SK-N-SH treated with all-trans-retinoic acid at 6 μM for 48 hours (cell line): ENCODE measurements at regions not wholly inside any gene's neighbourhood (a gene's known extent, or its start where the extent isn't known, plus 50 kb on each side); places are given as distances from the start of the nearest gene placed in this dataset.

ENCODE experiments used
- ATAC-seq: fragments of 200-7000 bp; cut with Tn5 transposase; 3 replicates; pipeline ENCODE4 v1.9.1; 2020; ENCODE audit warnings: mild to moderate bottlenecking, moderate library complexity
- ARNTL ChIP-seq: fragments of 450-650 bp; formaldehyde crosslinking; IDR thresholded peaks from 2 replicates; pipeline ENCODE4 v1.5.0; 2020; ENCODE audit warnings: low read depth, mild to moderate bottlenecking, moderate library complexity, borderline replicate concordance
- BACH2 ChIP-seq: fragments of 250-450 bp; sonication (Bioruptor Pico); IDR thresholded peaks from 2 replicates; pipeline ENCODE4 v1.9.0; 2021; ENCODE audit warnings: mild to moderate bottlenecking, borderline replicate concordance
- CREB5 ChIP-seq: fragments of 250-450 bp; sonication (Bioruptor Pico); IDR thresholded peaks from 2 replicates; pipeline ENCODE4 v1.5.1; 2020; ENCODE audit warnings: low read depth, mild to moderate bottlenecking, moderate library complexity
- CSDC2 ChIP-seq: fragments of 250-450 bp; sonication (Bioruptor Pico); IDR thresholded peaks from 2 replicates; pipeline ENCODE4 v1.5.0; 2020; ENCODE audit warnings: mild to moderate bottlenecking, moderate library complexity
- CSRNP3 ChIP-seq: fragments of 250-450 bp; sonication (Bioruptor Pico); IDR thresholded peaks from 2 replicates; pipeline ENCODE4 v1.5.1; 2021; ENCODE audit warnings: mild to moderate bottlenecking, moderate library complexity
- GLIS3 ChIP-seq: fragments of 250-450 bp; sonication (Bioruptor Pico); IDR thresholded peaks from 2 replicates; pipeline ENCODE4 v1.5.0; 2020; ENCODE audit warnings: mild to moderate bottlenecking, moderate library complexity
- ISL1 ChIP-seq: fragments of 250-450 bp; sonication (Bioruptor Pico); IDR thresholded peaks from 2 replicates; pipeline ENCODE4 v2.1.2; 2022; ENCODE audit warnings: mild to moderate bottlenecking, moderate library complexity
- OSR1 ChIP-seq: fragments of 250-450 bp; sonication (Bioruptor Pico); IDR thresholded peaks from 2 replicates; pipeline ENCODE4 v1.8.0; 2022; ENCODE audit warnings: moderate library complexity, mild to moderate bottlenecking, inconsistent platforms
- PATZ1 ChIP-seq: fragments of 250-450 bp; sonication (Bioruptor Pico); IDR thresholded peaks from 2 replicates; pipeline ENCODE4 v1.8.0; 2020; ENCODE audit warnings: mild to moderate bottlenecking, moderate library complexity, borderline replicate concordance
- POU6F1 ChIP-seq: fragments of 250-450 bp; sonication (Bioruptor Pico); IDR thresholded peaks from 2 replicates; pipeline ENCODE4 v1.8.0; 2021; ENCODE audit warnings: low read depth, mild to moderate bottlenecking, moderate library complexity, borderline replicate concordance
- PPARA ChIP-seq: fragments of 250-450 bp; sonication (Bioruptor Pico); IDR thresholded peaks from 2 replicates; pipeline ENCODE4 v1.5.0; 2020; ENCODE audit warnings: mild to moderate bottlenecking, borderline replicate concordance
- RARB ChIP-seq: fragments of 250-450 bp; sonication (Bioruptor Pico); IDR thresholded peaks from 2 replicates; pipeline ENCODE4 v1.8.0; 2021; ENCODE audit warnings: mild to moderate bottlenecking, moderate library complexity
- SNAI2 ChIP-seq: fragments of 250-450 bp; sonication (Bioruptor Pico); IDR thresholded peaks from 2 replicates; pipeline ENCODE4 v1.5.0; 2020; ENCODE audit warnings: mild to moderate bottlenecking, moderate library complexity
- TCF4 ChIP-seq: fragments of 250-450 bp; sonication (Bioruptor Pico); IDR thresholded peaks from 2 replicates; pipeline ENCODE4 v1.8.0; 2021; ENCODE audit warnings: mild to moderate bottlenecking, moderate library complexity, borderline replicate concordance
- TOX ChIP-seq: fragments of 250-450 bp; sonication (Bioruptor Pico); IDR thresholded peaks from 2 replicates; pipeline ENCODE4 v1.8.0; 2021; ENCODE audit warnings: mild to moderate bottlenecking, moderate library complexity, borderline replicate concordance
- TSHZ2 ChIP-seq: fragments of 250-450 bp; sonication (Bioruptor Pico); IDR thresholded peaks from 2 replicates; pipeline ENCODE4 v1.5.0; 2020; ENCODE audit warnings: mild to moderate bottlenecking, moderate library complexity
- ZFP3 ChIP-seq: fragments of 250-450 bp; sonication (Bioruptor Pico); IDR thresholded peaks from 2 replicates; pipeline ENCODE4 v1.5.0; 2020; ENCODE audit warnings: mild to moderate bottlenecking, moderate library complexity
- ZNF70 ChIP-seq: fragments of 450-650 bp; formaldehyde crosslinking; IDR thresholded peaks from 2 replicates; pipeline ENCODE4 v1.5.0; 2020; ENCODE audit warnings: mild to moderate bottlenecking, moderate library complexity
- ZNF8 ChIP-seq: fragments of 450-650 bp; formaldehyde crosslinking; IDR thresholded peaks from 2 replicates; pipeline ENCODE4 v1.5.0; 2020; ENCODE audit warnings: mild to moderate bottlenecking, moderate library complexity

- no peak for TF ChIP-seq RARB (CRISPR knock-in tag)
- TF ChIP-seq ISL1 (CRISPR knock-in tag), result no peak
- no peak for TF ChIP-seq ARNTL
- TF ChIP-seq CSRNP3 (CRISPR knock-in tag), result no peak
- TF ChIP-seq ZNF8 (CRISPR knock-in tag), result no peak
- TF ChIP-seq PATZ1 (CRISPR knock-in tag), result no peak
- no peak for TF ChIP-seq BACH2 (CRISPR knock-in tag)
- TF ChIP-seq POU6F1 (CRISPR knock-in tag), result no peak
- TF ChIP-seq TOX (CRISPR knock-in tag), result no peak
- TF ChIP-seq TSHZ2 (CRISPR knock-in tag), result no peak
- TF ChIP-seq ZNF70 (CRISPR knock-in tag), result no peak
- no peak for TF ChIP-seq ZFP3
- TF ChIP-seq TCF4, result no peak
- TF ChIP-seq CSDC2 (CRISPR knock-in tag), result no peak
- ATAC-seq, result no peak
Measured at GRCh38 chr11:33618351-33618710, 82.3 kb downstream of the C11orf91 start.

GRCh38 chr11:33617672-33618350, 82.8 kb downstream of the C11orf91 start:
- no peak for TF ChIP-seq ARNTL
- TF ChIP-seq ZNF8 (CRISPR knock-in tag), result no peak
- TF ChIP-seq SNAI2, result no peak
- no peak for TF ChIP-seq GLIS3 (CRISPR knock-in tag)
- no peak for TF ChIP-seq CSRNP3 (CRISPR knock-in tag)
- TF ChIP-seq ZNF70 (CRISPR knock-in tag), result no peak
- no peak for TF ChIP-seq CSDC2 (CRISPR knock-in tag)
- no peak for TF ChIP-seq OSR1 (CRISPR knock-in tag)
- no peak for TF ChIP-seq CREB5 (CRISPR knock-in tag)
- TF ChIP-seq PATZ1 (CRISPR knock-in tag), result no peak
- no peak for TF ChIP-seq TOX (CRISPR knock-in tag)
- TF ChIP-seq PPARA (CRISPR knock-in tag), result no peak
- no peak for TF ChIP-seq ZFP3
- no peak for ATAC-seq
